ENCODE measurements at regions not wholly inside any gene's neighbourhood (a gene's known extent, or its start where the extent isn't known, plus 50 kb on each side); places are given as distances from the start of the nearest gene placed in this dataset.

DNA sequence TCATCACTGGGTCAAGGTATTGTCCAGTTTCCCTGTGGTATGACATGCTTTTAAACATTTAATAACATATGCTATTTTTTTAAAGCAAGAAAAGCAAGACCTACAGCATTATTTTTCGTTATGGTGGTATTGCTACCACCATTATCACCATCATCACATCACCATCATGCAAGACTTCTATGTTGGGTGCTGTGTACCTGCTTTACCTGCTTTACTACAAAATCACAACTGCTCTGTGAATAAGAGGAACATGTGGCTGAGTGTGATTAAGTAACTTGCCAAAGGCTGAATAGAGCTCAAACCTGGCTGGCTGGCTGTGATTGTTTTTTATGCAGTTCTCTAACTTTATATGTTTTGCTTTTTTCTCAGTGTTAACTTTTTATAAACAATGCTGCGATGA, 140.8 kb upstream of the CLINT1 start:
- TF ChIP-seq POLR2A (IDR thresholded peaks at IDR 0.05) (no peak), CTCF (IDR thresholded peaks at IDR 0.05 in 4 of 5, conservative IDR thresholded peaks at IDR 0.05 in 1 of 5) (no peak)

All from gastrocnemius medialis (tissue), 4 donors.